Left ventricle myocardium superior (tissue), 1 donor: ENCODE measurements at regions not wholly inside any gene's neighbourhood (a gene's known extent, or its start where the extent isn't known, plus 50 kb on each side); places are given as distances from the start of the nearest gene placed in this dataset.

Experiments used
- ATAC-seq: fragments of 200-7000 bp; cut with Tn5 transposase; one replicate; pipeline ENCODE4 v1.9.1; 2020; ENCODE audit warnings: mild to moderate bottlenecking, moderate library complexity
- DNase-seq: peaks from one replicate; pipeline ENCODE4 v3.0.0-alpha.2; 2020
- intact Hi-C: fragments of 100-400 bp; cut with micrococcal nuclease; formaldehyde crosslinking; loops from one replicate; pipeline ENCODE4 v1.11.0; 2022
- donor health status: DM: no; HTN: yes; CAD: no; lungs with severe emphysema.

DNA sequence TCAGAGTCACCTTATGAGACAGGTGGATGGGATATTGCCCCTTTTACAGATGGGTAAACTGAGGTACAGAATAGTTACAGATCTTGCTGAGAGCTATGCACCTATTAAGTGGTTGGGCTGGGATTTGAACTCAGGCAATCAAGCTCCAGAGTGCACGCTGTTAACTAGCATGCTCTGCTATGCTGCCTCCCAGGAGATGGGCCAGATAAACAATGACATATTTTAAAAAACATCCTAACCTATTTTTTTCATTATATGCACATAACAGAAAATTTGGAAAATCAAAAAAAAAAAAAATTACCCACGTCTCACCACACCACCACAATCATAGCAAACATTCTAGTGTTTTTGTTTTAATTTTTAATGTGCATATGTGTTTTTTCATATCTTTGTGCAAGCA, 123.4 kb upstream of the STC2 start:
- intact Hi-C loops, result no loop called here
- ATAC-seq, result no peak

DNA sequence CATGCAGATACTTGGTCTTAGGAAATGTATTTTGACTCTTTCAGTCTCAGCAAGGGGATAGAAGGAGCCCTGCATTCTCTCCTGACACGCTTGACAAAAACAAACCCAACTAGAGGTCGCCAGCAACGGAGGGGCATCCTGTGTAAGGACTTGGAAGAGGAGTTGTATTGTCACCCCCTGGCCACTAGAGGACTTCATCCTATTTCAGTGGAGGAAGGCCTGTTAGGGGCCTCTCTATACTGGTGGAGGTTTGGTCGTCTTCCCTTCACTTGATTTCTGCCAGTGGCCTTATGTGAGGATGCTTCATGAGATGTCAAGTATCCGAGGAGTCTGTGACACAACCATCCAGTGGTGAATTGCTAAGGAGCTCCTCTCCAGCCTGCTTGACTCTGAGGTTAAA, 122.8 kb upstream of the STC2 start:
- DNase-seq, result no peak
- no peak for ATAC-seq
- intact Hi-C loops, result no loop called here

More for the DNA sequence above, 123.4 kb upstream of the STC2 start:
- DNase-seq, result no peak

- ATAC-seq (no peak), DNase-seq (no peak)
- intact Hi-C loops, result no loop called here
Observed at GRCh38 chr5:173450188-173450587, 122.0 kb upstream of the STC2 start.

GRCh38 chr5:173448856-173449255, 120.6 kb upstream of the STC2 start:
- ATAC-seq (no peak), DNase-seq (no peak)
- intact Hi-C loops, result no loop called here

DNA sequence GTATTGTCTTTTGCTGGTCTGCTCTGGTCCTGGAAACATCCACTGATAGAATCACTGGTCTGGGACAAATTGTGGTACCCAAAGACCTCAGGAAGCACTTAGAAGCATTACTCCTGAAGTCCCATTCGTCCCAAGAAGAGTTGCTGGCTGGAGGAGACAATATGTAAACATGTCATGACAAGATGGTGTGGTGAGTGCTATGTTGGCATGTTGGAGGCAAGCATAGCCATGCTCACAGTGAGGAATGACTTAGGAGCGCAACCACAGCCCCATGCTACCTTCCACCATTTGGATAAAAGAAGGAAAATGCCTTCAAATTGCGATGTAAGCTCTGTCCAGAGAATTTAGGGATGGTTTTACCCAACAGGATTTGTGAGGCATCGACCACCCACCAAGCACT, 115.8 kb upstream of the STC2 start:
- intact Hi-C loops, result no loop called here
- ATAC-seq (no peak), DNase-seq (no peak)

DNA sequence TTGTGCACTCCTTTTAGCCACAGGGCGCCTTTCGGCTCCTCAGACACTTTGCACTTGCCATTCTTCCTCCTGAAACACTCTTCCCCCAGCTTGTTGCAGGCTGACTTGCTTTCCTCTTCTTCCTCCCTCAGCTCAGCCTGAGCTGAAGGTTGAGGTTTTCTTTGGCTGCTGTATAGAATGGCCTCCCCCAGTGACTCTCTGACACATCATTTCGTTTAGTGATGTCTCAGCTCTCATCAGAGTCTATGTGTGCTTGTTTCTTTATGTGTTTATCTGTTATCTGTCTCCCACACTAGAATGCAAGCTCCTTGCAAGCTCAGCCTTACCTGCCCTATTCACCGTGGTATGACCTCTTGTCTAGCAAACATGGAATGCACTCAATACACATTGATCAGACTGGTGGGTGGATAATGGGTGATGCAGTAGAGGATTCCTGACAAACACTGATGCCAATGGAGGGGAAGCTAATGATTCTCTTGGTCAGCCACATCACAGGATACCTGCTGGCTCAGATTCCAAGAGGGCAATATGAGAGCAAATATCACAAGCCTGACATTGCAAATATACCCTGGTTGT, 112.9 kb upstream of the STC2 start:
- DNase-seq (no peak), ATAC-seq (no peak)
- intact Hi-C loops, result no loop called here

DNA sequence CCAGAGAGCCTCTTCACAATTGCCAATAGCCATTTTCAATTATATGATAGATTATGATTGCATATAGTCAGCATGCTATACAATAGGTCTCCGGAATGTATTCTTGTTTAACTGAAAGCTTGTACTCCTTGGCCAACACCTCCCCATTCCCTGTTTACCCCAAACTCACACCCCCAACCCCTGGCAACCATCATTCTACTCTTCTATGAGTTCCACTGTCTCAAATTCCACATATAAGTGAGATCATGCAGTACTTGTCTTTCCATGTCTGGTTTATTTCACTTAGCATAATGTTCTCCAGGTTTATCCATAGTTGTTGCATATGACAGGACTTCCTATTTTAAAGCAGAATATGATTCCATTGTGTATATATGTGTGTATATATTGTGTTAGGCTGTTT, 110.7 kb upstream of the STC2 start:
- DNase-seq, result no peak
- intact Hi-C loops, result no loop called here
- ATAC-seq, result no peak

DNA sequence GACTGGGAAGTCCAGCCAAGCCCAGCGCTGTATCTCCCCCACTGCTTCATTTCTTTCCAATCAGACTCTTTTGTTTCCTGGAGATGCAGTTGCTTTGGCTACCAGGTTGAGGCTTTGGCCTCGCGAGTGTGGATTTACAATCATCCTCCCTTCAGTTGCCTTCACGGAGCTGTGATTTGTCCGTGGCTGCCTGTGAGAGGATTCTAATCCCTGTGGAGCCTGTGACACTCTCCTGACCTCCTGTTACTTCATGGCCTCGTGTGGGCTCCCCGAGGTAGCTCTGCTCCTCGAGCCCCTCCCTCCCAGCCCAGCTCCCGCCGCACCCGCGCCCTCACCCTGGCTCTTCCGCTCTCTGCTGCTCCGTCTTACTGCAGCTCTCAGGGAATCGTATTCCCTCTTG, 107.2 kb upstream of the STC2 start:
- peak; percentile 39 for DNase-seq
- intact Hi-C loops, result no loop called here
- ATAC-seq, result peak; percentile 61

DNA sequence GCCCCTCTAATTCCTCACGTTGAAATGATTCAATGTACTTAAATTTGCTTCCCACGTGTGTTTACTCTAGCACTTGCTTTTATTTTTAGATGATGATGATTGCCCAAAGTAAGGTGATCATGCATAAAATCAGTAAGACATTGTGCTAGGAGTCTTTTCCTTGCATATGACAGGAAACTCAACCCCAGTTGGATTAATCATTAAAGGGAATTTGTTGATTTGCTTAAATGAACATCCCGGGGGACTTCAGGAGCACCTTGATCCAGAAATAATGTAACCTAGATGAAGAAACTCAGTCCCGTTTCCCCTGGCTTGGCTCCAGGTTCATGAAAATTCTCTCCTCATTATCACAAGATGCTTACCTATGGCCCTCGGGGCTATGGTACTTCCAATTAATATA, 106.1 kb upstream of the STC2 start:
- ATAC-seq (no peak), DNase-seq (no peak)
- intact Hi-C loops, result no loop called here

GRCh38 chr5:173430394-173430793, 102.2 kb upstream of the STC2 start:
- intact Hi-C loops, result no loop called here
- ATAC-seq (no peak), DNase-seq (no peak)

DNA sequence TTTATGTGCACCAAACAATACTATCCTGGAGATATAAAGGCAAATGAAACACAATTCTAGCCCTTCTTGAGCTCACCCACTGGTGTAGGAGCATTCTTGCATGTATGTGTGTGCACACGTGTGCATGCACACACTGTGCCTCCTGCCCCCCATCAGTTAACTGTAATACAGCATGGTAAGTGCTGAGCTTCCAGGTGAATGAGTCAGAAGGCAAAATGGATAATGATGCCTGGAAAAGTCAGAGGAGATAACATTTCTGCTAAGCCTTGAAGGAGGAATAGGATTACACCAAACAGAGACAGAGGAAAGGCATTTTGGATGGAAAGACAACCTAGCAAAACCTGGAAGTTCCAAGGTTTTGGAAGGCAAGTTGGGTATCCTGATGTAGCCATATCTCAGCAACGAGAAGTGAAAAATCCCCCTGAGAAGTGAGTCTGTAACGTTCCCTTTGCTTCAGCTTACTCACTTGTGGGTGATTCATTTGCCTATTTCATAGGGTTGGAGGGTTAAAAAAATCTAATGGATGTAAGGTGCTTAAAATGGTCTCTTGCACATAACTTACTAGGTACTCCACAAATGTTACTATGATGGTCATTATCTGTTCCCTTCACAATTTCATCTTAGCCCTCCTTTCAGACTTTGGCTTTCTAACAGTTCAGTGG, 101.4 kb upstream of the STC2 start:
- no peak for ATAC-seq
- intact Hi-C loops, result no loop called here
- DNase-seq, result no peak

DNA sequence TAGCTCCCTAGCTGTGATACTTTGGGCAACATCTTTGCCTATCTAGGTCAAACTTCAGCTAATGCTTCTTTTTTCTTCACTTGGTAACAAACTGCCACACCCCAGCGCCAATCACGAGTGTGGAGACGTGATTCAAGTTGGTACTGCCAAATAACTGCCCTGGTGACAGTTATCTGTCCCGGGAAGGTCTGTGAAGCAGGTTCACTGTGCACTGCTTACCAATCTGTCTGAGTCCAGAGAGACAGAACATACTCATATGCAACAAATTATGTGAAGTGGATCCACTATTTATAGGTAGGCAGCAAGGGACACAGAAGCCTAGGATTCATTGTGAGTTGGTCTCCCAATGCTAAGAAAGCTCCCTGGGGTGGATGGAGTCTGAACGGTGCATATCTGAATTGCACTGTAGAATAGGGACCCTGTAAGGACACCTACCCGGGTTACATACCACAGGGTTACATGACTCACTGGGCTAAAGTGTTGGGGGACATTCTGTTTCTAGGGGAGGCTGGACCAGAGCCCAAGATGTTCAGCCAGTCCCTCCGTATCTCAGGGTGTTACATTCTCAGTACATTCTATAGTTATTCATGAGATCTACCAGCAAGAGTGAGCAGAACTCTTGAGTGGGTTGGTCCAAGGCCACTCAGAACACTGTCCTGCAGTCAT, 95.4 kb upstream of the STC2 start:
- ATAC-seq (peak; percentile 87), DNase-seq (no peak)
- intact Hi-C loops, result no loop called here

- DNase-seq (no peak), ATAC-seq (no peak)
- intact Hi-C loops, result no loop called here
Observed at GRCh38 chr5:173420108-173420507, 91.9 kb upstream of the STC2 start.

DNA sequence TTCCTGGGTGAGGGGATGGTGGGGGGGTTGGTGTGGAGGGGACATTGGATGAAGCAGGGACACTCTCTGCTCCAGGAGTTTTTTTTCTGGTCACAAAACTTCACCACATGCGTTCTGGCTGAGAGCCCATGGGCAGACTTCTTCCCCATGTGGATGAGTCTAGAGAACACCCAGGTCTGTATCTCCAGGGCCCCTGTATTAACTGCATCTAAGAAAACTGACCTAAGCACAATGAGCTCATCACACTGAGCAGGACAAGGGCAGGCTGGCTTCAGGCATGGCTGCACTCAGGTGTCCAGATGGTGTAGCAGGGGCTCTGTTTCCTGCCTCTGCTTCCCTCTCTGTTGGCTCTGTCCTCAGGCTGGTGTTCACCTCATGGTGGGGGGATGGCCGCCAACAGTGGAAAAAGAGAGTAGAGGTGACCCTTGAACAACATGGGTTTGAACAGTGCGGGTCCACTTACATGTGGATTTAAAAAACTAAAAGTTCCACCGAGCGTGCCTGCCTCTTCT, 85.3 kb upstream of the STC2 start:
- no peak for DNase-seq
- intact Hi-C loops, result no loop called here
- ATAC-seq, result no peak

- no peak for DNase-seq
- peak; percentile 31 for ATAC-seq
- intact Hi-C loops, result no loop called here
Observed at GRCh38 chr5:173412566-173412965, 84.4 kb upstream of the STC2 start.

GRCh38 chr5:173411791-173412555, 83.8 kb upstream of the STC2 start:
- intact Hi-C loops, result no loop called here
- ATAC-seq (no peak), DNase-seq (no peak)

DNA sequence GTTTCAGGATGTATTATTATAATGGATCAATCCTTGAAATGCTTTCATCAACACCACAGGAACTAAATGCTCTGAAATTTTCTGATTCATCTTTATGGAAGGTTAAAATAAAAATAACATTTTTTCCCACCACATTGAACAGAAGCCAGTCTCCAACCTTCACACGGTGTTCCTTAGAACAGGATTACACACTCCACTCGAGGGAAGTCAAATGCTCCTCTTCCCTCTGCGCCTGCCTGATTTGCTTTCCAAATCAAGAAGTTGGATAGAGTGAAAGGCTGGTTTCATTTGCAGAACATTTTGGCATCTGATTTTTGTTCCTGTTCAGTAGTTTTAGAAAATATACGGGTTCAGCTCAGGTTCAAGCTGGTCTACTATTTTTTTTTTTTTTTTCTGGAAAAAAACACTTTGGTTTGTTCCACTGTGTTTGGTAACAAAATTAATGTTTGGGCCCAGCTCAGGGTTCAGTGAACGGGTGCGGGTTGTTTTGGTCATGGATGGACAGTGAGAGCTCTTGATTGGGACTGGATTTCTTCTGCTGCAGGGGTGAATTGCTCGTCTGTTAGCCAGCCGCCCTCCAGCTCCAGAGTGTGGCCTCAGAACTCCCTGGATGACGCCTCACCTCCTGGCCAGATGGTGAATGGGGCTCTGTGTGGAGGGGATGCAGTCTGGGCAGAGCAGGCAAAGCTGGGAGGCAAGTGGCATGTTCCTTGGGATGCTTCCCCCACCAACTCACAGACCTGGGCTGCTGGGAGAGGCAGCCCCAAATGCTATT, 82.4 kb upstream of the STC2 start:
- DNase-seq (no peak), ATAC-seq (no peak)
- intact Hi-C loops, result no loop called here

GRCh38 chr5:173408946-173409345, 80.7 kb upstream of the STC2 start:
- intact Hi-C loops, result no loop called here
- DNase-seq (no peak), ATAC-seq (no peak)

DNA sequence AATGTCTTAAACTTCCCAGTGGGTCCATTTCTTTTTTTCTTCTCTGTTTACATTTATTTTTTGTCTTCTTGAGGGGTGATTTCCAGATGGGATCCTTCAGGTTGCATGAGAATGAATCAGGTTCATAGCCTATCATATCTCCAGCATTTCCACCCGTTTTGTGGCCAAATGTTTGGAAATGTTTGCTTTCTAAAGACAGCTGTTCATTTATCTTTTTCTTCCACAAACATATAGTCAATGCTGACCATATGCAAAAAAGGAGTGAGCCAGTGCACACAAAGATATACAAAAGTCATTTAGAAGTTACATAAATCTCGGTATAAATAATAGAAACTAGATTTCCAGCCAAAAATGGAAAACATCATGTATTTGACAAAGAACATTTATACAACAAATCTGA, 71.6 kb upstream of the STC2 start:
- intact Hi-C loops, result no loop called here
- no peak for DNase-seq
- no peak for ATAC-seq
